GM23338 (cell line): ENCODE measurements at regions not wholly inside any gene's neighbourhood (a gene's known extent, or its start where the extent isn't known, plus 50 kb on each side); places are given as distances from the start of the nearest gene placed in this dataset.

Source experiments
- ATAC-seq: fragments of 200-7000 bp; cut with Tn5 transposase; 3 replicates; pipeline ENCODE4 v1.9.1; 2020
- DNase-seq: peaks from one replicate; pipeline ENCODE4 v3.0.0-alpha.2; 2015; ENCODE audit warnings: low spot score
- H2AFZ ChIP-seq: fragments of 200-600 bp; sonication (generic); 2 replicates; pipeline ENCODE4 v1.8.0; 2016; ENCODE audit warnings: antibody characterized with exemption, mild to moderate bottlenecking, moderate library complexity
- H3F3A ChIP-seq: fragments of 200-600 bp; sonication (generic); replicated peaks from 2 replicates; pipeline ENCODE4 v1.8.0; 2017; ENCODE audit warnings: antibody characterized with exemption, mixed run types, low read depth
- H3K27ac ChIP-seq: fragments of 200-600 bp; sonication (generic); 2 replicates; pipeline ENCODE4 v1.6.1; 2016; ENCODE audit warnings: low read depth
- H3K27me3 ChIP-seq: fragments of 200-600 bp; sonication (generic); 2 replicates; pipeline ENCODE4 v1.8.0; 2016; ENCODE audit warnings: mild to moderate bottlenecking, mixed run types, moderate library complexity; ENCODE audit not compliant: insufficient read depth
- H3K36me3 ChIP-seq: fragments of 200-600 bp; sonication (generic); 2 replicates; pipeline ENCODE4 v1.8.0; 2016; ENCODE audit warnings: mild to moderate bottlenecking; ENCODE audit not compliant: insufficient read depth
- H3K4me1 ChIP-seq: fragments of 200-600 bp; sonication (generic); 2 replicates; pipeline ENCODE4 v1.8.0; 2016; ENCODE audit warnings: mild to moderate bottlenecking, moderate library complexity; ENCODE audit not compliant: insufficient read depth
- H3K4me2 ChIP-seq: fragments of 200-600 bp; sonication (generic); 2 replicates; pipeline ENCODE4 v1.7.1; 2017; ENCODE audit warnings: mixed run types
- H3K4me3 ChIP-seq: fragments of 200-600 bp; sonication (generic); 2 replicates; pipeline ENCODE4 v1.6.1; 2016; ENCODE audit warnings: mixed run types
- H3K79me2 ChIP-seq: fragments of 200-600 bp; sonication (generic); replicated peaks from 2 replicates; pipeline ENCODE4 v1.8.0; 2017; ENCODE audit warnings: mild to moderate bottlenecking; ENCODE audit not compliant: insufficient read depth
- H3K9me2 ChIP-seq: fragments of 200-600 bp; sonication (generic); 2 replicates; pipeline ENCODE4 v1.8.0; 2017; ENCODE audit not compliant: insufficient read depth
- H4K20me1 ChIP-seq: fragments of 200-600 bp; sonication (generic); replicated peaks from 2 replicates; pipeline ENCODE4 v1.8.0; 2017; ENCODE audit warnings: mild to moderate bottlenecking; ENCODE audit not compliant: insufficient read depth
- H3K27ac Mint-ChIP-seq: 2 replicates; pipeline ENCODE4 v1.8.0; 2020; ENCODE audit warnings: inconsistent platforms, mild to moderate bottlenecking, moderate library complexity, mixed read lengths
- H3K27me3 Mint-ChIP-seq: 3 replicates; pipeline ENCODE4 v1.8.0; 2022; ENCODE audit warnings: low read depth, mild to moderate bottlenecking, moderate library complexity, mixed read lengths, inconsistent platforms; ENCODE audit not compliant: insufficient read depth, poor library complexity
- H3K36me3 Mint-ChIP-seq: 3 replicates; pipeline ENCODE4 v1.8.0; 2021; ENCODE audit warnings: low read depth, mild to moderate bottlenecking, inconsistent platforms, moderate library complexity, mixed read lengths
- H3K4me1 Mint-ChIP-seq: 3 replicates; pipeline ENCODE4 v1.8.0; 2020; ENCODE audit warnings: mild to moderate bottlenecking, inconsistent platforms, mixed read lengths
- H3K4me3 Mint-ChIP-seq: 3 replicates; pipeline ENCODE4 v1.8.0; 2021; ENCODE audit warnings: moderate library complexity, mild to moderate bottlenecking, inconsistent platforms, mixed read lengths
- H3K9me3 Mint-ChIP-seq: 3 replicates; pipeline ENCODE4 v1.8.0; 2020; ENCODE audit warnings: moderate library complexity, mild to moderate bottlenecking, inconsistent platforms, mixed read lengths
- CREB1 ChIP-seq: fragments of 250-450 bp; sonication (Bioruptor Pico); IDR thresholded peaks from 2 replicates; pipeline ENCODE4 v1.5.0; 2020; ENCODE audit warnings: low read depth, mild to moderate bottlenecking, moderate library complexity
- EZH2 ChIP-seq: fragments of 200-600 bp; sonication (generic); IDR thresholded peaks from one replicate; pipeline ENCODE4 v1.8.0; 2017; ENCODE audit warnings: antibody characterized with exemption, mild to moderate bottlenecking, low read depth; ENCODE audit not compliant: unreplicated experiment
- JUNB ChIP-seq: IDR thresholded peaks from one replicate; pipeline ENCODE4 v1.6.1; 2016; ENCODE audit warnings: antibody characterized with exemption; ENCODE audit not compliant: unreplicated experiment
- NANOG ChIP-seq: IDR thresholded peaks from 2 replicates; pipeline ENCODE4 v1.6.1; 2016; ENCODE audit warnings: antibody characterized with exemption, borderline replicate concordance
- POLR2AphosphoS5 ChIP-seq: IDR thresholded peaks from 2 replicates; pipeline ENCODE4 v1.6.1; 2016; ENCODE audit warnings: antibody characterized with exemption, low read depth
- REST ChIP-seq: IDR thresholded peaks from one replicate; pipeline ENCODE4 v1.6.1; 2018; ENCODE audit warnings: antibody characterized with exemption; ENCODE audit not compliant: unreplicated experiment
- ZNF331 ChIP-seq: fragments of 250-450 bp; sonication (Bioruptor Pico); IDR thresholded peaks from 2 replicates; pipeline ENCODE4 v1.5.0; 2020; ENCODE audit warnings: low read depth, mild to moderate bottlenecking, moderate library complexity

GRCh38 chr12:89024580-89024979, 327.7 kb downstream of the DUSP6 start (continued):
- TF ChIP-seq EZH2 = no peak
- TF ChIP-seq ZNF331 (CRISPR knock-in tag) = no peak
- TF ChIP-seq POLR2AphosphoS5 = no peak
- no peak for TF ChIP-seq REST

- DNase-seq = no peak
- H3K9me3 Mint-ChIP-seq = no peaks in the 10 kb centered on the region
- TF ChIP-seq JUNB (no peak), NANOG (no peak), CREB1 (CRISPR knock-in tag) (no peak), REST (no peak)
Measured at GRCh38 chr12:89023936-89024335, 328.4 kb downstream of the DUSP6 start.

More at GRCh38 chr12:89023936-89024335, 328.4 kb downstream of the DUSP6 start:
- Mint-ChIP-seq H3K27ac (no peak overlapping the region), H3K4me1 (no peaks in the 10 kb centered on the region; the same call in 2 of the 3 replicates), H3K36me3 (no peaks in the 10 kb centered on the region), H3K27me3 (peaks cover 2% of the 10 kb centered on the region), H3K4me3 (no peak overlapping the region)
- Histone ChIP-seq H3K4me3 (no peak overlapping the region), H2AFZ (no peak overlapping the region), H3K9me2 (no peaks in the 10 kb centered on the region), H4K20me1 (no peaks in the 10 kb centered on the region), H3K27ac (no peak overlapping the region), H3K79me2 (no peaks in the 10 kb centered on the region), H3K4me1 (no peaks in the 10 kb centered on the region), H3K4me2 (no peak overlapping the region), H3K27me3 (no peaks in the 10 kb centered on the region), H3K36me3 (no peaks in the 10 kb centered on the region), H3F3A (no peaks in the 10 kb centered on the region)
- no peak for ATAC-seq
